IPS DF 6.9 (cell line): ENCODE measurements at regions not wholly inside any gene's neighbourhood (a gene's known extent, or its start where the extent isn't known, plus 50 kb on each side); places are given as distances from the start of the nearest gene placed in this dataset.

Experiments
- DNase-seq: peaks from one replicate; pipeline ENCODE4 v3.0.0-alpha.2; 2013; ENCODE audit warnings: low read depth, low spot score
- H3K27ac ChIP-seq: one replicate; pipeline ENCODE4 v1.5.1; 2013; ENCODE audit warnings: low read length, control low read depth
- H3K27me3 ChIP-seq: 2 replicates; pipeline ENCODE4 v1.6.1; 2013; ENCODE audit warnings: mild to moderate bottlenecking, low read length; ENCODE audit not compliant: control insufficient read depth, insufficient read depth
- H3K36me3 ChIP-seq: 2 replicates; pipeline ENCODE4 v1.6.1; 2013; ENCODE audit warnings: low read length; ENCODE audit not compliant: control insufficient read depth, insufficient read depth
- H3K4me1 ChIP-seq: 2 replicates; pipeline ENCODE4 v1.6.1; 2013; ENCODE audit warnings: low read length; ENCODE audit not compliant: control insufficient read depth, insufficient read depth
- H3K4me3 ChIP-seq: 2 replicates; pipeline ENCODE4 v1.5.1; 2013; ENCODE audit warnings: mild to moderate bottlenecking, low read length
- H3K9me3 ChIP-seq: 2 replicates; pipeline ENCODE4 v1.6.1; 2013; ENCODE audit warnings: low read length, inconsistent platforms; ENCODE audit not compliant: control insufficient read depth, insufficient read depth
- WGBS: extraction: QIAGEN DNeasy Blood & Tissue Kit; methylation state at CpG from one replicate; pipeline ENCODE4 v1.1.7; 2013; ENCODE audit warnings: mixed read lengths, missing lambda C conversion rate; ENCODE audit not compliant: insufficient read length, insufficient coverage; 5-methylcytosine and 5-hydroxymethylcytosine counted together

GRCh38 chr6:113662688-113663333 is 194.3 kb upstream of the MARCKS start:
- Histone ChIP-seq H3K9me3 (no peaks in the 10 kb centered on the region), H3K4me3 (no peak overlapping the region), H3K4me1 (no peaks in the 10 kb centered on the region), H3K27me3 (no peaks in the 10 kb centered on the region), H3K27ac (no peak overlapping the region), H3K36me3 (no peaks in the 10 kb centered on the region)
- WGBS = no CpG with 5 or more reads among the region's 2 CpGs
- DNase-seq = no peak

DNA sequence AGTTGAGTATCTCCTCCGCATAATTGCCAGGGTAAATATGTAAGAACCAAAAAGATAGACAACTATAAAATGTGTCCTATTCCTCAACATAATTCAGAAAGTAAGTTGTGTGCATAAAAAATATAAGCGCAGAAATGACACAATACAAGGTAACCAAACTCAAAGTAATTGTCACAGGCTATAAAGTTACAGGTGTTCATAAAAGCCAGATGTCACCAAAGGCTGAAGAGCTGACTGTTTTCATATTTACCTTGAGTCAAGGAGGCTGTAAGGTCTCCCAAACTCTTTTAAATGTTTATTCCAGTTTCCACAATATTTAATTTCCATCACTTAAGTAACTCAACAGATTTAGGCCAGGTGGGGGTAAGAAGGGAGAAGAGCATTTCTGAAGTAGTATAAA is 192.2 kb upstream of the MARCKS start:
- Histone ChIP-seq H3K36me3 (no peaks in the 10 kb centered on the region), H3K4me1 (no peaks in the 10 kb centered on the region; the same call in 1 of the 2 replicates), H3K4me3 (no peak overlapping the region), H3K27me3 (no peaks in the 10 kb centered on the region), H3K27ac (no peak overlapping the region), H3K9me3 (no peaks in the 10 kb centered on the region)
- no CpG with 5 or more reads among the region's 2 CpGs for WGBS
- no peak for DNase-seq

DNA sequence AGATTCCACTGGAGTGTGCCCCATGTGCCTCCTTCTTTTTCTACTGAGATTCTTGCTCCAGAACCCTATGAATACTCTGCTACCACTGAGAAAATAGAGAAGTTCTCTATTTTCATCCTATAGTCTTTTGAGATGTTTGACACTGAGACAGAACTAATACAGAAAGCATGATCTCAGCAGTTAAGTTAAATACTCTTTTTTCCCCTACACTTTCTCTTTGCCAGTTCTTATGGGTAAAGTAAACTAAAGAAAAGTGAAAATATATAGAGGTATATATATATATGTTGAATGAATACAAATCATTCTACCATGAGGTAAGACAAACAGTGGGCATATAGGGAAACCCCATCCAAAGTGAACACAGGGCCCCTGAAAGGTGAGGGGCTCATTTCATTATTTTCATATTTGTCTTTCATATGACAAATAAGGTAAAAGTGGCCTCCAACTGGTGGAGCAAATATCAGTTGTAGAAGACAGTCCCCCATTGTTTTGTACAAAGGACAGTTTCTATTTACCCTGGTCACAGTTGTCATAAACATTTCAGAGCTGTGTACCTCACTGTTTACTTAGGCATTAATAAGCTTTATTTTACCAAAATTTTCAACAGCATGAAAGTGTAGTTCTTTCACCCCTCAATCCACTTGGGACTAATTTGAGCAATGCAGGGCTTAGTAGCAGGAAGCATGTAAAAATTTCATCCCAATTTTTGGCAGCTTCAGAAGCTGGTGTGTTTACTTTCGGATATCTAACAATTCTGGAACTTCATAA is 188.3 kb upstream of the MARCKS start:
- Histone ChIP-seq H3K36me3 (no peaks in the 10 kb centered on the region), H3K27me3 (no peaks in the 10 kb centered on the region), H3K4me1 (peaks cover 4% of the 10 kb centered on the region; the same call in 1 of the 2 replicates), H3K9me3 (no peaks in the 10 kb centered on the region), H3K4me3 (no peak overlapping the region), H3K27ac (no peak overlapping the region)
- WGBS = no CpG with 5 or more reads among the region's 1 CpG
- no peak for DNase-seq

DNA sequence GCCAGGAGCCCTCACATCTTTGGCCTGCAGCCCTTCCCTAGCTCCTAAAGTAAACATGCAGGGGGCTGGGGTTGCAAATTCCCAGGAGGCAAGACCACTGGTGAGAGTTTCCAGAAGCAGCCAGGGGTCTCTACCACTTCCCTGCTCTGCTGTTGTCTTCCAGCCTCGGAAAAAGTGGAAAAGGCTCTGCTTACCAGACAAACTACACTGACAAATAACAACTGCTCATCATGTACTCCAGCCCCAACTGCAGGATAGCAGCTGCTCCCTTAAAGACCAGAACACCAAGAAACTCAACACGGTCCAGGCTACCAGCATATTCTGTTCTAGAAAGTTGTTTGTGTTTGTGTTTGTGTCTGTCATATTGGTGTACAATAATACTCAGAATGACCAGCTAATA is 187.5 kb upstream of the MARCKS start:
- no peaks in the 10 kb centered on the region for H3K9me3 ChIP-seq
- H3K27me3 ChIP-seq = no peaks in the 10 kb centered on the region
- no CpG with 5 or more reads among the region's 2 CpGs for WGBS
- no peaks in the 10 kb centered on the region for H3K36me3 ChIP-seq
- peaks cover 5% of the 10 kb centered on the region; the same call in 1 of the 2 replicates for H3K4me1 ChIP-seq
- H3K4me3 ChIP-seq = no peak overlapping the region
- DNase-seq = no peak
- H3K27ac ChIP-seq = no peak overlapping the region

DNA sequence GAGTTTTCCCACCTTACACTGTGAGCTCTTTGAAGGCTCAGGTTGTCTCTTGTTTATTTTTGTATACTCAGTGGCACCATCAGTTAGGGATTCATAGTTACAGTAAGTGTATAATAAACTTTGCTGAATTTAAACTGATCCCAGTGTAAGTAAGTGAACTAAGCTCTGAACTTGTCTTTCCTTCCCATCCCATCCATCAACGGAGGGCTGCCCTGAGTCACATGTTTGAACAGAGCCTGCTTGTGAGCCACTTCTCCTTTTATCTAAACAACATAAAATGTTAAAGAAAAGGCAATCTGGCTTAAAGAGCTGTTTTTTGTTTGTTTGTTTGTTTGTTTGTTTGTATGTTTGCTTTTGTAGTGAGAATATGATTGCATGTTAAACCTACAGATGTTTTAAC is 185.7 kb upstream of the MARCKS start:
- Histone ChIP-seq H3K27me3 (no peaks in the 10 kb centered on the region), H3K27ac (no peak overlapping the region), H3K36me3 (no peaks in the 10 kb centered on the region), H3K4me3 (no peak overlapping the region), H3K4me1 (peaks cover 5% of the 10 kb centered on the region; the same call in 1 of the 2 replicates), H3K9me3 (no peaks in the 10 kb centered on the region)
- DNase-seq = no peak
- no CpG with 5 or more reads among the region's 1 CpG for WGBS

GRCh38 chr6:113672491-113673149 is 184.5 kb upstream of the MARCKS start:
- whole genome bisulfite sequencing = no CpG with 5 or more reads among the region's 8 CpGs
- no peaks in the 10 kb centered on the region for H3K27me3 ChIP-seq
- no peak overlapping the region for H3K4me3 ChIP-seq
- H3K36me3 ChIP-seq = no peaks in the 10 kb centered on the region
- no peaks in the 10 kb centered on the region for H3K9me3 ChIP-seq
- H3K4me1 ChIP-seq = peaks cover 5% of the 10 kb centered on the region; the same call in 1 of the 2 replicates
- DNase-seq = no peak
- H3K27ac ChIP-seq = no peak overlapping the region

DNA sequence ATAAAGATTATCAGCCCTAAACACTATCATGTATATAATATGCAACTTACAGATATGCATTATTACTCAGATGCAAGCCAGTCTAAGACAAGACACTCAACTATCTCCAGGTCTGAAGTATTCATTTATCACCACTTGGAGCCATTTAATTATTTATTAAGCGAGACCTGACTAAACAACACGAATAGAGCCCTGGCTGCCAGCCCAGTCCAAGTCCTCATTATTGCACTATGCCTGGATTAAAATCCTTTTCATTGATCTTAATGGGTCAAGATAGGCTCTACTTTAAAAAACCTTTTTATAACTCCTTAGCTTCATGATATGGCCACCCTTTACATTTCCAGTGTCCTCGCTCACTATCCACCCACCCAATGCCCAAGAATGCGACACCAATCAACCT is 183.1 kb upstream of the MARCKS start:
- no peaks in the 10 kb centered on the region for H3K27me3 ChIP-seq
- DNase-seq = no peak
- no peak overlapping the region for H3K27ac ChIP-seq
- peaks cover 5% of the 10 kb centered on the region; the same call in 1 of the 2 replicates for H3K4me1 ChIP-seq
- WGBS = no CpG with 5 or more reads among the region's 4 CpGs
- H3K36me3 ChIP-seq = no peaks in the 10 kb centered on the region
- no peak overlapping the region for H3K4me3 ChIP-seq
- no peaks in the 10 kb centered on the region for H3K9me3 ChIP-seq

GRCh38 chr6:113676057-113676456 is 181.1 kb upstream of the MARCKS start:
- DNase-seq = no peak
- Histone ChIP-seq H3K36me3 (no peaks in the 10 kb centered on the region), H3K9me3 (no peaks in the 10 kb centered on the region), H3K4me1 (peaks cover 5% of the 10 kb centered on the region; the same call in 1 of the 2 replicates), H3K27ac (no peak overlapping the region), H3K27me3 (no peaks in the 10 kb centered on the region), H3K4me3 (no peak overlapping the region)
- WGBS = no CpG with 5 or more reads among the region's 4 CpGs

GRCh38 chr6:113676968-113677367 is 180.2 kb upstream of the MARCKS start:
- no peaks in the 10 kb centered on the region for H3K36me3 ChIP-seq
- no peak overlapping the region for H3K27ac ChIP-seq
- no peaks in the 10 kb centered on the region for H3K27me3 ChIP-seq
- DNase-seq = no peak
- H3K4me1 ChIP-seq = peaks cover 5% of the 10 kb centered on the region; the same call in 1 of the 2 replicates
- no CpG with 5 or more reads among the region's 1 CpG for WGBS
- no peak overlapping the region for H3K4me3 ChIP-seq
- H3K9me3 ChIP-seq = no peaks in the 10 kb centered on the region

GRCh38 chr6:113679051-113679450 is 178.1 kb upstream of the MARCKS start:
- H3K4me1 ChIP-seq = peaks cover 1% of the 10 kb centered on the region; the same call in 1 of the 2 replicates
- WGBS = no CpG with 5 or more reads among the region's 3 CpGs
- H3K27me3 ChIP-seq = no peaks in the 10 kb centered on the region
- no peak overlapping the region for H3K27ac ChIP-seq
- no peaks in the 10 kb centered on the region for H3K9me3 ChIP-seq
- H3K4me3 ChIP-seq = no peak overlapping the region
- DNase-seq = no peak
- H3K36me3 ChIP-seq = no peaks in the 10 kb centered on the region
